Thyroid gland (tissue), 4 donors: ENCODE measurements at regions not wholly inside any gene's neighbourhood (a gene's known extent, or its start where the extent isn't known, plus 50 kb on each side); places are given as distances from the start of the nearest gene placed in this dataset.
"Not testable (repeated sequence)": the region's sequence is repeated elsewhere in the genome, so short reads cannot be mapped to it uniquely, and the experiment has no call there.

Source experiments
- DNase-seq, 2 donors: peaks; one replicate each; pipeline ENCODE4 v3.0.0-alpha.2; 2019
- H3K27ac ChIP-seq, 3 donors: fragments of 200-600 bp; sonication (generic); 1 replicate in 2 of 3; 2 replicates in 1 of 3; pipeline ENCODE4 v1.5.1; 2016 to 2019; ENCODE audit warnings: mild to moderate bottlenecking in 1 of 3, moderate library complexity in 1 of 3
- H3K27me3 ChIP-seq: fragments of 200-600 bp; sonication (generic); one replicate; pipeline ENCODE4 v1.5.1; 2019
- H3K36me3 ChIP-seq, 2 donors: fragments of 200-600 bp; sonication (generic); one replicate each; pipeline ENCODE4 v1.5.1; 2016 to 2019
- H3K4me1 ChIP-seq, 2 donors: fragments of 200-600 bp; sonication (generic); one replicate each; pipeline ENCODE4 v1.5.1; 2017 to 2019
- H3K4me3 ChIP-seq, 3 donors: fragments of 200-600 bp; sonication (generic); replicated peaks in 1 of 3; 1 replicate in 2 of 3; 2 replicates in 1 of 3; pipeline ENCODE4 v1.5.1; 2016; ENCODE audit warnings: mild to moderate bottlenecking in 1 of 3
- H3K9me3 ChIP-seq: fragments of 200-600 bp; sonication (generic); one replicate; pipeline ENCODE4 v1.5.1; 2017
- POLR2A ChIP-seq, 2 donors: fragments of 450-650 bp; IDR thresholded peaks; one replicate each; pipeline ENCODE4 v1.6.1; 2017; ENCODE audit warnings: antibody characterized with exemption in 2 of 2, mild to moderate bottlenecking in 2 of 2, moderate library complexity in 1 of 2
- WGBS, 2 donors: methylation state at CpG; one replicate each; pipeline ENCODE4 v1.1.5; 2017; 5-methylcytosine and 5-hydroxymethylcytosine counted together
- intact Hi-C: fragments of 100-400 bp; cut with DNase I; formaldehyde crosslinking; loops from one replicate; pipeline ENCODE4 v1.15.1; 2023
- TF ChIP-seq, protein P1 (sequence below), 6 experiments: fragments of 200-600 bp in 3 of 6; fragments of 450-650 bp in 3 of 6; sonication (generic) in 3 of 6; IDR thresholded peaks; one replicate each; pipeline ENCODE4 v1.5.1; 2016 to 2019; ENCODE audit warnings: antibody characterized with exemption in 6 of 6, mild to moderate bottlenecking in 2 of 6, inconsistent platforms in 1 of 6, moderate library complexity in 1 of 6

DNA sequence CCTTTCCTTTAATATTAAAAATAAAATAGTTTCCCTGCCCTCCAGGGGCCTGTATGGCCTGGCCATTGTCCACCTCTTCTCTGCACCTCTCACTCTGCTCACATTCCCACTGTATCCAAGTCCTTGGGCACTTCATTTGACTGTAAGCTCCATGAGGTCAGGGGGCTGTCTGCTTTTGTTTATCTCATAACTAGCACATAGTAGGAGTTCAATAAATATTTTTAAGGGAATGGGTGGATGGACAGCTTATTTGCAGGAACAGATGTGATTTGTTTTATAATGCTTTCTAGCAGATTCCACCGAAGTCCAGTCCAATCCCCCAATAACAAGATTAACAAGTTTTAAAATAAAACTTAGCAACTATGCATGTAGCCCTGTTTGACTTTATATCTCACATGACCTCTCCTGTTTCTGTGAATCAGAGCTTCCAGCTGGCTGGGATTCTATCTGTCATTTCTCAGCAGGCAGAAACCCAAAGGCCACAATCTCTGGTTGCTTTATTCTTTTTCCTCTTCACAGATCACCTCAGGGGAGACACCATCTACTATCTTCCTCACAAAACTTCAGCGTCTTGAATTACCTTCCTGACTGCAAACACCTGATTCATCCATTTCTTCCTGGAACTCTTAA, 123.0 kb upstream of the NR2F2 start:
- no peak overlapping the region for H3K4me3 ChIP-seq
- TF ChIP-seq, protein P1, sequence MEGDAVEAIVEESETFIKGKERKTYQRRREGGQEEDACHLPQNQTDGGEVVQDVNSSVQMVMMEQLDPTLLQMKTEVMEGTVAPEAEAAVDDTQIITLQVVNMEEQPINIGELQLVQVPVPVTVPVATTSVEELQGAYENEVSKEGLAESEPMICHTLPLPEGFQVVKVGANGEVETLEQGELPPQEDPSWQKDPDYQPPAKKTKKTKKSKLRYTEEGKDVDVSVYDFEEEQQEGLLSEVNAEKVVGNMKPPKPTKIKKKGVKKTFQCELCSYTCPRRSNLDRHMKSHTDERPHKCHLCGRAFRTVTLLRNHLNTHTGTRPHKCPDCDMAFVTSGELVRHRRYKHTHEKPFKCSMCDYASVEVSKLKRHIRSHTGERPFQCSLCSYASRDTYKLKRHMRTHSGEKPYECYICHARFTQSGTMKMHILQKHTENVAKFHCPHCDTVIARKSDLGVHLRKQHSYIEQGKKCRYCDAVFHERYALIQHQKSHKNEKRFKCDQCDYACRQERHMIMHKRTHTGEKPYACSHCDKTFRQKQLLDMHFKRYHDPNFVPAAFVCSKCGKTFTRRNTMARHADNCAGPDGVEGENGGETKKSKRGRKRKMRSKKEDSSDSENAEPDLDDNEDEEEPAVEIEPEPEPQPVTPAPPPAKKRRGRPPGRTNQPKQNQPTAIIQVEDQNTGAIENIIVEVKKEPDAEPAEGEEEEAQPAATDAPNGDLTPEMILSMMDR (IDR thresholded peaks at IDR 0.05) = no peak
- no peak for TF ChIP-seq POLR2A (IDR thresholded peaks at IDR 0.05)
- H3K36me3 ChIP-seq = no peaks in the 10 kb centered on the region
- no peak for DNase-seq
- no peaks in the 10 kb centered on the region for H3K4me1 ChIP-seq
- H3K9me3 ChIP-seq = no peaks in the 10 kb centered on the region
- 85 to 89% methylated on average over 2 of the region's 2 CpGs for WGBS, 2 donors
- intact Hi-C loops = no loop called here
- no peaks in the 10 kb centered on the region for H3K27me3 ChIP-seq
- H3K27ac ChIP-seq = no peak overlapping the region

DNA sequence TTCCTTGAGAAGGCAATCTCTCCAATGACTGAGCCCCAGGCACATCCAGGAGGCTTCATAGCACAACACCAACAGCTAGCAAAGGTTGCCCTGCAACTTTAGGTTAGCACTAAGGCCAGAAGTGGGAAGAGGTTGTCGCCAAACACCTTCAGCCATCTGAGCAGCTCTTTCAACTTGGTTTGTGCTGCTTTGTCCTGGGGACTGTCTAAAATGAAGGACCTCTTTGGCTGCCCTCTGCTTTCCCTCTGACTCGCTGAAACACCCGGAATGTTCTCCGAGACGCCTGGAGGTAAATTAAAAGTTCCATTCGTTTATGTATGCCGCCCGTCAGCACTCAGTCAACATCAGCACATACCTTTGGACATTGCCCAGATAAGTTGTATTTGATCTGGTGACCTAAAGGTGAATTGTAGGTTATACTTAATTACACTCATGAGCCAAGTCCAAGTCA, 121.2 kb upstream of the NR2F2 start:
- H3K9me3 ChIP-seq = no peaks in the 10 kb centered on the region
- H3K27me3 ChIP-seq = no peaks in the 10 kb centered on the region
- DNase-seq = no peak
- no peaks in the 10 kb centered on the region for H3K36me3 ChIP-seq
- TF ChIP-seq, protein P1 (IDR thresholded peaks at IDR 0.05) = no peak
- no peak for TF ChIP-seq POLR2A (IDR thresholded peaks at IDR 0.05)
- H3K4me1 ChIP-seq = no peaks in the 10 kb centered on the region
- no peak overlapping the region for H3K27ac ChIP-seq
- H3K4me3 ChIP-seq = no peak overlapping the region
- 80 to 86% methylated on average over 7 to 8 of the region's 8 CpGs for WGBS, 2 donors
- intact Hi-C loops = no loop called here

DNA sequence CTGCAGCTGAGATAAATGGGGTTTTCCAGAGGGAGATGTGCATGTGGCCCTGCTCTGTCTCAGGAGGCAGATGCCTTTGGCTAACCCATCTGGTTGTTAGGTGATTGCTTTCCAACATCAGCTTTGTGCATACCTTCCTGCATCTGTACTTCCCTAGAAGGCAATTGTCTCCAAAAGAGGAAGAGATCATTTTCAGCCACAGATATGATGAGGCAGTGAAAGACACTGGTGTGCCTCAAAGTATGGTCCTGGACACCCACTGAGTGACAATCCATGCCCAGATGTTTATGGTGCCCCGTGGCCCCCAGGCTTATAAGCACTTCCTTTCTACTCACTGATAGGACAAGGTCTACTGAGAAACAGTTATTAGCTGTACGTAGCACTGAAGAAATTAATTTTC, 117.5 kb upstream of the NR2F2 start:
- Histone ChIP-seq H3K9me3 (no peaks in the 10 kb centered on the region), H3K27me3 (no peaks in the 10 kb centered on the region), H3K4me3 (no peak overlapping the region), H3K4me1 (no peaks in the 10 kb centered on the region), H3K36me3 (no peaks in the 10 kb centered on the region), H3K27ac (no peak overlapping the region)
- 88 to 97% methylated on average over 2 of the region's 2 CpGs for WGBS, 2 donors
- intact Hi-C loops = no loop called here
- DNase-seq = no peak
- TF ChIP-seq POLR2A (IDR thresholded peaks at IDR 0.05) = no peak
- TF ChIP-seq, protein P1 (IDR thresholded peaks at IDR 0.05) = no peak

DNA sequence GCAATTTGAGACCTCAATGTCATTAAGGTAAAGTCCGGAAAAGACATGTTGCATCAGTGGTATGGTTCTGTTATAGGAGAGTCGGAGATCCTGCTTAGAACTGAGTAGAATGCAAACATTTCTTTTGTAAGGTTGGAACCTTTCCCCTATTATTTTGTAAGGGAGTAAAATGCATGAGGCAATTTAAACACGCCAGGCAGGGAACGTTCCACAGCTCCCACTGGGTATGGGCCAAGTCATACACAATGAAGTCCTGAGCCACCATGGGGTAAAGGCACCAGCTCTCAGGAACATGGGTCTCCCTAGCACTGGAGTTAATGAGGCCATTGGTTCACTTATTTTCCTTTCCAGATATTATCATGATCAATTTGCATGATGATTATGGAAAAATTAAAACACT, 116.6 kb upstream of the NR2F2 start:
- no peaks in the 10 kb centered on the region for H3K9me3 ChIP-seq
- WGBS, 2 donors = 84 to 89% methylated on average over 4 of the region's 4 CpGs
- no peak for TF ChIP-seq POLR2A (IDR thresholded peaks at IDR 0.05)
- TF ChIP-seq, protein P1 (IDR thresholded peaks at IDR 0.05) = no peak
- DNase-seq = no peak
- H3K27me3 ChIP-seq = no peaks in the 10 kb centered on the region
- intact Hi-C loops = no loop called here
- H3K36me3 ChIP-seq = no peaks in the 10 kb centered on the region
- no peak overlapping the region for H3K4me3 ChIP-seq
- H3K4me1 ChIP-seq = no peaks in the 10 kb centered on the region
- no peak overlapping the region for H3K27ac ChIP-seq

DNA sequence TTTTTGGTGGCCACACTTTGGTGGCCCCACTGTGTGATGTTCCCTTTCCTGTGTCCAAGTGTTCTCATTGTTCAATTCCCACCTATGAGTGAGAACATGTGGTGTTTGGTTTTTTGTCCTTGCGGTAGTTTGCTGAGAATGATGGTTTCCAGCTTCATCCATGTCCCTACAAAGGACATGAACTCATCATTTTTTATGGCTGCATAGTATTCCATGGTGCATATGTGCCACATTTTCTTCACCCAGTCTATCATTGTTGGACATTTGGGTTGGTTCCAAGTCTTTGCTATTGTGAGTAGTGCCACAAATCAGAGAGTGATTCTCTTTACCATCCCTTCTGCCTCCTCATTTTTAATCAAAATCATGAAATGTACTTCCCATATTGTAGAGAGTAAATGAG, 114.0 kb upstream of the NR2F2 start:
- DNase-seq, intact Hi-C loops, H3K4me3 ChIP-seq, H3K27me3 ChIP-seq, H3K4me1 ChIP-seq, H3K9me3 ChIP-seq, H3K36me3 ChIP-seq, H3K27ac ChIP-seq: not testable (repeated sequence)
- 88 to 95% methylated on average over 1 of the region's 1 CpG for WGBS, 2 donors
